Stimulated activated CD8-positive, alpha-beta memory T cell treated with anti-CD3 and anti-CD28 coated beads, Interleukin-12 subunit alpha, Interleukin-12 subunit beta, amount 100 ng/mL, for 24 hours (primary cell): ENCODE measurements at regions not wholly inside any gene's neighbourhood (a gene's known extent, or its start where the extent isn't known, plus 50 kb on each side); places are given as distances from the start of the nearest gene placed in this dataset.
"Not testable (repeated sequence)": the region's sequence is repeated elsewhere in the genome, so short reads cannot be mapped to it uniquely, and the experiment has no call there.

Experiments used
- DNase-seq: peaks from one replicate; pipeline ENCODE4 v3.0.0-alpha.2; 2020; ENCODE audit errors: extremely low read depth

DNA sequence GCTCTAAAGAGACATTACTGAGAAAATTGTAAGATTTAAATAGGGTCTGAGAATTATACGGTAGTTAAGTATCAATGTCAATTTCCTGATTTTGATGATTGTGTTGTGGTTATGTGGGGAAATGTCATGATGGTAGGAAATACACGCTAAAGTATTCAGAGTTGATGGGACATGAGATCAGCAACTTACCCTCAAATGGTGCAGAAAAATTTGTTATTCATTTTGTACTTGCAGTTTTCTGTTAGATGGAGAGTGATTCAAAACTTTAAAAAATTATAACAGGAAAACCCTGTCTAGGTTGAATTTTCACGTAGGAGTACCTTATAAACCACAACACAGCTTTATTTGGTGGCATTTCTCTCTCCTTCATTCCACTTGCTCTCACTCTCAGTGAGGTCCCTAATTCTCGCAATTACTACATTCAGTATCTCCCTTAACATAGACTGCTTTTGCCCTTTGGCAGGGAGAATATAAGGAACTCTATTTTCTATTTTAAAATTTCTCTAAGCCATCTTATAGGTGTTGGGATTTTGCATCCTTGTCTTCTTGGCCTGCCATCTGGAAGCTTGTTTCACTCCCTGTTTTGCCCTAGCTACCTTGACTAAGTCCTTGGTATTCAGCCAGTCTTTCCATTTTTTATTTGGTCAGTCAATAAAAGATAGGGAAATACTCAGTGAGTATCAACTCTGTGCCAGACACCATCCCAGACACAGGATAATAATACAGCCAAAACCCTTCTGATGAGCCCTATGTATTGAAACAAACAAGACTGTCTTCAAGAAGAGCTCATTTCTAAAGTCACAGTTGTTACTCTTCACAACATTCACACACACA lies 550.6 kb upstream of the ACVR2A start:
- no peak for DNase-seq

- no peak for DNase-seq
These were observed 556.7 kb upstream of the ACVR2A start for GRCh38 chr2:147288131-147288530.

- DNase-seq: no peak
These were observed 568.9 kb upstream of the ACVR2A start for GRCh38 chr2:147275943-147276342.

DNA sequence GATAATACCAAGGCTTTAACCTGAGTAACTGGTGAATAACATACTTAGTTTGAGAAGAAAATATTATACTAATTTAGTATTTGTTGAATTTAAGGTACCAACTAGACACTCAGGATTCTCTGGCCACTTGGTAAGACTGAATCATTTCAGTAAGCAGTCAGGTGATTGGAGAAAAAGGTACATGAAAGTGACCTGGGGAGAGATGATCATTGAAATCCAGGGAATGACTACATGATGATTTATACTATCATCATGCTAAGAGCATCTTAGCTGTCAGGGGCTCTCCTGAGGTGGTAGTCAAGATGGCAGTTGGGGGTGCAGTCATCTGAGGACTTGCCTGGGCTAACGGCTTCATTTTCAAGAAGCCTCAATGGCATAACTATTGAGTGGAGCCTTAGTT lies 571.2 kb upstream of the ACVR2A start:
- DNase-seq: no peak

DNA sequence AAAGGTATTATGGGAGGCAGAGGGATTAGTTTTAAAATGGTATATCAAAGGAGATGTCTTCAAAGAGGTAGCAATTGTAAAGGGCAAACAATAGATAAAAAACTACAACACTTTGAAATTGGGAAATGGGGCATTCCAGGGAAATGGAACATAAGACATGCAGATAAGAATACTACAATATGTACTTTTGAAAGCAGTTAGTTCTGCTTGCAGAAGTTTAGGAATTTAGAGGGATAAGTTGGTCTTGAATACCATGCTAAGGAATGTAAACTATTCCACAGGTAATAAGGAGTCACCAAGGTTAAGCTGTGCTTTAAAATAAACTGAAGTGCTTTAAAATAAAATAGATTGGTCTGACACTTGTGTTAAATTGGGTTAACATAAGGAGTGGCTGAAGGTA lies 571.7 kb upstream of the ACVR2A start:
- no peak for DNase-seq

DNA sequence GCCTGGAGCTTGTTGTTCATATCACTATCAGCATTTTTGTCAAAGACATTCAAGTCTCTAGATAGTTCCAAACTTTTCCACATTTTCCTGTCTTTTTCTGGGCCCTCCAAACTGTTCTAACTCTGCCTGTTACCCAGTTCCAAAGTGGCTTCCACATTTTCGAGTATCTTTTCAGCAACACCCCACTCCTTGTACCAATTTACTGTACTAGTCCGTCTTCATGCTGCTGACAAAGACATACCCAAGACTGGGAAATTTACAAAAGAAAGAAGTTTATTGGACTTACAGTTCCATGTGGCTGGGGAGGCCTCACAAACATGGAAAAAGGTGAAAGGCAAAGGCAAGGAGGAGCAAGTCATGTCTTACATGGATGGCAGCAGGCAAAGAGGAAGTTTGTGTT lies 575.2 kb upstream of the ACVR2A start:
- DNase-seq: not testable (repeated sequence)

DNA sequence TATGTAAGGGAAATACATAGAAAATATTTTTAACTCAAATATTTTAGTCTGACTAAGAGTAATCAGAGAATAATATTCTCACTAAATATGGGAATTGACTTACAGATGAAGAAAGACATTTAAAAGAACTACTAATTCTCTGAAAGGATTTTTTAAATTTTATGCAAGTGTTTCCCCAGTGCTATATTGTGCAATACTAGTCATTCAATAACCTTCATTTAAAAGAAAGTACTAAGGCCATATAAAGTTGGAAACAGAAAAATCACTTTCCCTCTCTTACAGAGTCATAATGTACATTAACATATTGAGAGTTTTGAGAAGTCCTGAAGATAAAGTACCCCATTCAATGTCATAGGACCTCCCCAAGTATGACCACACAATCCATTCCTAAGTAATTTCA lies 584.6 kb upstream of the ACVR2A start:
- no peak for DNase-seq

DNA sequence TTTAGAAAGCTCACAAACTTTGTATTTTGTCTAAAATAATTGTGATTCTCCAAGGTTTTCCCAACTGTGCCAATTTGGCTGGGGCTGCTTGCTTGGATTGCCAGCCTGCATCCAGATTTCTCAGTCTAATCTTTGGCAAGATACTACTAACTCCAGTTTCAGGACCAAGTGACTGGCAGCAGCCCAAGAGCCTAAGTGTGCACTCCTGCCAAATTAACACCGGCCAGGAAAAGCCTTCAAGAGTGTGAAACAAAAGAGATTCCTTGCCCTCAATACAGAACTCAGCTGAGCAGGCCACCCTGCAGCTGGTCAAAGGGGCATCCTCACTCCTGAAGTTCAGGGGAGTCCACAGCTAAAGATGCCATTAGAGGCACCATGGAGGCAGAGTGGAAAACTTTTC lies 589.0 kb upstream of the ACVR2A start:
- DNase-seq: no peak

DNA sequence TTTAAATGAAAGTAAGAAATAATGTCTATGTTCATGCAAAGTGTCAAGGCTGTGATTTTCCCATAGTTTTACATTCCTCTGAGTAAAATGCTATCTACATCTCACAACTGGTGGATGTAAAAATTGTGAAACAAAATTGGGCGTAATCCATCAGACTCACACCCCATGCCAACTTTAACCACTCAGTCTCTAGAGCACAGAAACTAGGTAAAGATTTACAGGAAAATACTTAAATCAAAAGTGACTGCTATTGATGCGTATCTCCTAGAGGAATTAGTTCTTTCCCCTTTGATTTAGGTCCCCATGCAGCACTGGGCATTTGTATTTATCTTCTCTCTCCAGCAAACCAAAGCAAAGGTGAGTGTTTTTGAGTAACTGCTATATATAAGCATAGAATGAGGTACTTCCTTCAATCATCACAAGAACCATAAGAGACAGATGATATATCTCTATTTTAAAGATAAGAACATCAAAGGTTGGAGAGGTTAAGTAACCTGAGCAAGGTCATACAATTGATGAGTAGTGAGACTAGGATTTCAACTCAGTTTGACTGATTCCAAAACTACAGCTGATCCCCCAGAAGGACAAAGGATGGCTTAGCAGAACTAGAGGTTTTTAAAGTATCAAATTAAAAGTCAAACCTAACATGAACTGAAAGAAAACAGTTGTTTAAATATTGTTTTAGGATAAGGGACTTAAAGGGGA lies 594.0 kb upstream of the ACVR2A start:
- no peak for DNase-seq

DNA sequence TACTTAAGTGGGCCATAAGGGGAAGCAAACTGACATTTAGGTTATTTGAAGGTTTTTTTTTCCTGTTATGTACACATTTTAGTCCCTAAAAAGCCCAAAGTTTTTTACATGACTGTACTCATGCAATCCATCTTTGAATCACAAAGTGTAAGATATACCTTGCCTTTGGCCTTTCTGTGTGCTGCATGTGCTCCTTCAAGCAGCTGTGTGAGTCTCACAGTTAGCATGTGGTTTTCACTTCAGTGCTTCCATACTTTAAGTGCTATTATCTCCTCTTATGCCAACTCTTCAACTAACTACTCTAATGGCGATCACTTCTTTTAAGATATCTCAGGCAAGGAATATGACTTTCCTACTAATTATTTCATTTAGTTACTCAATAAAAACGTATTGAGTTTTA lies 597.1 kb upstream of the ACVR2A start:
- no peak for DNase-seq

DNA sequence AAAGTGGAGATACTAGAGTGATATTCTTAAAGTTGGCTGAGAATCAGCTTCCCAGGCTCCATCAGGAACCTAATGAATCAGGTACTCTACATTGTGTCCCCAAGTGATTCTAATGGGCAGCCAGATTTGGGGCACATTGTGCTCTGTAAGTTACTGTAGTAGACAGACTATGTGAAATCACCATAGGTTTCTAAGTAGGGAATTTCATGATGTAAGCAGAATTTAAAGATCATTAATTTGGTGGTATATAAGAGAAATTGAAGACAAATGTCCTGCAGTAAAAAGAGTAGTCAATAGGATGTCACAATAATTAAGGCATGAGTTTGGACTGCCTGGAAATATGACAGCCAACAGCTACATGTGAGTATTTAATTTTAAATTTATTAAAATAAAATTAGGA lies 602.4 kb upstream of the ACVR2A start:
- no peak for DNase-seq

DNA sequence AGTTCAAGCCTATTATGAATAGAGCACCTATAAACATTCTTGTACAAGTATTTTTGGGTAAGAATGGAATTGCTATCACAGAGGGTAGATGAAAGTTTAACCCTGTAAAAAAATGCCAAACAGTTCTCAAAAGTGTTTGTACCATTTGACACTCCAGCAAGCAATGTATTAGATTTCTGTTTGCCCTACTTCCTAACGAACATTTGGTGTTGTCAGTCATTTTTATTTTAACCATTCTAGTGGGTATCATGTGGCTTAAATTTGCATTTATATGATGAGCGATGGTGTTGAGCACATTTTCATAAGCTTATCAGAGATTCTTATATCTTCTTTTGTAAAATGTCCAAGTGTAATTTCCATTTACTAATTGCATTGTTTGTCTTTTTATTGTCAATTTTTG lies 608.2 kb upstream of the ACVR2A start:
- no peak for DNase-seq

- no peak for DNase-seq
These were observed 612.6 kb upstream of the ACVR2A start for GRCh38 chr2:147232225-147232669.

DNA sequence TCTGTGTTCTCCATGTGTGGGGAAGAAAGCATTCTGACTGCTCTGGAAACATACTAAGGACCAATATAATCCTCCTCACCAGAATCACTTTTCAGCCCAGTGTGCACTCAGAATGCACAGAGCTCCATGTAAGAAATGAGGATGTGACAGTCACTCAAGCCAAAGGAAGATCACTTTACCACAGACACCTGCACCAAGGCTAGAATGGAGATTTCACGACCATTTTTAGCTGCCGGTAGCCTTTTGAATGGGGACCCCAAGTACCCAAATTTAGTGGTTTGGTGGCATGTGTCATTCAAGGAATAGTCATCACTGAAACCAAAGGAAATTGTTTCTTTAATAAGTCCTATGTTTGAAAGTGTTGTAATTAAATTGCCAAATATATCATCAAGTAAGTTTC lies 613.2 kb upstream of the ACVR2A start:
- no peak for DNase-seq

- DNase-seq: no peak
These were observed 613.7 kb upstream of the ACVR2A start for GRCh38 chr2:147231081-147231480.

- DNase-seq: no peak
These were observed 617.5 kb upstream of the ACVR2A start for GRCh38 chr2:147227313-147227712.

DNA sequence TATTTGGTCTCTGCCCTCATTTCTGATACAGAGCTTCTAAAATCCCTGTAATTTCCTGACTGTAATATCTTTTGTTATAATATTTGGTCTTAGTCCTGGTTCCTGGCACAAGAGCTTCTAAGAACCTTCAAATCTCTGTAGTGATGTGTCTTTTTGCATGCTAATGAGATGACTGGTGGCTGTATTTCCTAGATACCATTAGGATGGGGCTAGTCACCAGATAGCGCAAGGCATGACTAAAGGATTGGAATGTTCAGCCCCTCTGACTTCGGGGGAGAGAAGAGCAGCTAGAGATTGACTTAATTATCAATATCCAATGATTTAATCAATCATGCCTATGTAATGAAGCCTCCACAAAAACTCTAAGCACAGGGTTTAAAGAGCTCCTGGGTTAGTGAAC lies 620.8 kb upstream of the ACVR2A start:
- DNase-seq: no peak

DNA sequence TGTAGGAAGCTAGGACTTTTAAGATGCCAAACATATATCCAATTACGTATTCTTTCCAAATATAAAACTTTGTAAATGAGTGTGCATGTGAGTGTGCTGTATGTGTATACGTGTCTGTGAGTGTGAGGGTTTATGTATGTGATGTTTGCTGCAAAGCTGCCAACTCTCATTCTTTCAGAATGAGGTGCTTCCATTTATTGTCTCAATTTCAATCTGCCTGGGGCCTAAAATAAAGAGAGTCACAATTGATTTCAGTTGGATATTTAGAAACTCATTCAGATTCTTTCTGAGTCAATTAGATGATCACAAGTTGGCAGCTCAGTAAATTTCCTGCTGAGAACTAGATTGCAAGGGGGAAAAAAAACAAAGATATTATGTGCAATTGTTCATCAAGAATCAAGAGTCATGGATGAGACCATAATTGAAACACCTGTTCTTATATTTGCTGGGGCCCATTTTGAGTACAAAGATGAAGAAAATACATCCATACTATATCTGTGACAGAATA lies 621.2 kb upstream of the ACVR2A start:
- no peak for DNase-seq

- no peak for DNase-seq
These were observed 621.7 kb upstream of the ACVR2A start for GRCh38 chr2:147223119-147223518.

DNA sequence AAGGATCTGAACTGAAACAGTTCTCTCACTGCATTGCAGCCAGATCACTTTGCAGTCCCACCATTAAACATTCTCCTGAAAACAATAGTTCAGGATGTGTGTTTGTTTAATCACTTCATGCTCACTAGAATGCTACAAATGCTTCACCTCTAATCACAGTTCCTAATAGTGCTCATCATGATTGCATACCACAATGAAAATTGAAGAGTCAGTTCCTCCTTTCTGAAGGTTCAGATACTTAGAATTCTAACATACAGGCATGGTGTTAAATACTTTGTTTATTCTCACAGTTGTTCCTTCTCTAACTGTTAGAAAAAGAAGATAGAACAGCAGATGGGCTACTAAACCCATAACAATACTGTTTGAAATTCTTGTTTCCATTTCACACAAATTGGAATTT lies 622.3 kb upstream of the ACVR2A start:
- DNase-seq: no peak

DNA sequence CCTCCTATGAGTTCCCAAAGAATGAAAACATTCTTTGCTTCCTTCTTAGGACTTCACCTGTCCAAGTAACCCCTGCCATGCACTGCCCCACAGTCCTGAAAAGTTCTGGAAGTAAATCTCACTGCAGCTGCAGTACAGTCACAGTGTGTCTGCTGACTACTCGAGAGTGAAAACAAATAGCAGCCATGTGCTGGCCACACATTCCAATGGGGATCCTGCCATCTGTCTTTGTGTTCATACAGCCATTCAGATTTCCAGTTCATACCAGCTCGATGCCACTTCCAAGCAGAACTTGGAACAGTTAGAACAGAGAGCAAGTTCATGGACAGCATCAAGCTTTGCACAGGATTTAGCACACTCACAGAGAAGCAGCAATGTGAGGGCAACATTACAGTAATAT lies 629.9 kb upstream of the ACVR2A start:
- no peak for DNase-seq

DNA sequence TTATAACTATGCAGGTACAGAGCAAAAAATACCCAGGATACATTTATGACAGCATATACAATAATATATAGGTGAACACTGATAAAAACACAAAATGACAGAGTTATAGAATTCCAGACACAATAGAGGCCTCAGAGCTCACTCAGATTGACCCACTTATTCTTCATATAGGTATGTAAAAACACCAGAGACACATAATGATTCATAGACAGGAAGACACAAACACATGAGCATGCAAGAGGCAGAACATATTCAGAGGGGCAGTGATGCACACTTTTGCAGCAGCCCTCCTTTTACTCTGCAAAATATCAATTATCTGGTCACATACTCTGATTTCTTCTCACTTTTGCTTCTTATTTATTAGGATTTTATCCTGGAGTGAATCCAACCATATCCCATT lies 633.3 kb upstream of the ACVR2A start:
- DNase-seq: no peak

DNA sequence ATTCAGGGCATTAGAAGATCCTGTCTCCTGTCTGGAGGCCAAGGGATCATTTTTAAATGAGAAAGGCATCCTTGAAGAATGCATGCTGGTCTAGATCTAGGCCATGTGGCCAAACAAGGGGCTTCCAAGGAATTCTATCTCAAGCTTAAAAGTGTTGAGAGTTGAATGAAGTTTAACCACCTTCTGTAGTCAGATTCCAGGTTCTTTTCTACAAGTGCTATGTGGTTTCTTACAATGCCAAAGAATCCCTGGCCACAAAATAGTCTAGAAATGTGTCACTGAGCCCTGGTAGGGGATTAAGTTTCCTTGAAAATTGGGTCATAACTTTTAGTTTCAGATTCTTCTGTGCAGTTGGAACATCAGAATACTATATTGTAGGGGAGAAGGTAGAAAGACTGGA lies 640.7 kb upstream of the ACVR2A start:
- DNase-seq: no peak
